ENCODE measurements at regions not wholly inside any gene's neighbourhood (a gene's known extent, or its start where the extent isn't known, plus 50 kb on each side); places are given as distances from the start of the nearest gene placed in this dataset.

- TF ChIP-seq, protein P1, sequence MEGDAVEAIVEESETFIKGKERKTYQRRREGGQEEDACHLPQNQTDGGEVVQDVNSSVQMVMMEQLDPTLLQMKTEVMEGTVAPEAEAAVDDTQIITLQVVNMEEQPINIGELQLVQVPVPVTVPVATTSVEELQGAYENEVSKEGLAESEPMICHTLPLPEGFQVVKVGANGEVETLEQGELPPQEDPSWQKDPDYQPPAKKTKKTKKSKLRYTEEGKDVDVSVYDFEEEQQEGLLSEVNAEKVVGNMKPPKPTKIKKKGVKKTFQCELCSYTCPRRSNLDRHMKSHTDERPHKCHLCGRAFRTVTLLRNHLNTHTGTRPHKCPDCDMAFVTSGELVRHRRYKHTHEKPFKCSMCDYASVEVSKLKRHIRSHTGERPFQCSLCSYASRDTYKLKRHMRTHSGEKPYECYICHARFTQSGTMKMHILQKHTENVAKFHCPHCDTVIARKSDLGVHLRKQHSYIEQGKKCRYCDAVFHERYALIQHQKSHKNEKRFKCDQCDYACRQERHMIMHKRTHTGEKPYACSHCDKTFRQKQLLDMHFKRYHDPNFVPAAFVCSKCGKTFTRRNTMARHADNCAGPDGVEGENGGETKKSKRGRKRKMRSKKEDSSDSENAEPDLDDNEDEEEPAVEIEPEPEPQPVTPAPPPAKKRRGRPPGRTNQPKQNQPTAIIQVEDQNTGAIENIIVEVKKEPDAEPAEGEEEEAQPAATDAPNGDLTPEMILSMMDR (IDR thresholded peaks at IDR 0.05), result no peak
- no peak for TF ChIP-seq POLR2AphosphoS5 (IDR thresholded peaks at IDR 0.05)
Observed at GRCh38 chr6:95288251-95288650, 289.1 kb upstream of the MANEA start.

Measured in suprapubic skin (tissue), 3 donors.